Mesodermal cell (in vitro differentiated cells): ENCODE measurements at regions not wholly inside any gene's neighbourhood (a gene's known extent, or its start where the extent isn't known, plus 50 kb on each side); places are given as distances from the start of the nearest gene placed in this dataset.

Experiments
- H3K27ac ChIP-seq: 2 replicates; pipeline ENCODE4 v1.7.0; 2013; ENCODE audit warnings: mild to moderate bottlenecking, low read depth, low read length, moderate library complexity; ENCODE audit not compliant: severe bottlenecking
- H3K36me3 ChIP-seq: 2 replicates; pipeline ENCODE4 v1.7.1; 2013; ENCODE audit warnings: mild to moderate bottlenecking, low read length, moderate library complexity; ENCODE audit not compliant: control insufficient read depth, insufficient read depth
- H3K4me1 ChIP-seq: one replicate; pipeline ENCODE4 v1.7.1; 2013; ENCODE audit warnings: mild to moderate bottlenecking, low read length; ENCODE audit not compliant: insufficient read depth, control insufficient read depth, poor library complexity, severe bottlenecking
- H3K4me3 ChIP-seq: 2 replicates; pipeline ENCODE4 v1.7.0; 2013; ENCODE audit warnings: low read length, control low read depth, mild to moderate bottlenecking; ENCODE audit not compliant: insufficient read depth, poor library complexity, severe bottlenecking; ENCODE audit errors: extremely low read depth
- H3K9me3 ChIP-seq: 2 replicates; pipeline ENCODE4 v1.7.1; 2013; ENCODE audit warnings: mild to moderate bottlenecking, low read length, moderate library complexity; ENCODE audit not compliant: control insufficient read depth
- WGBS, 2 experiments: methylation state at CpG; one replicate each; pipeline ENCODE4 v1.1.5; 2013; ENCODE audit warnings: missing lambda C conversion rate in 2 of 2; ENCODE audit not compliant: insufficient coverage in 2 of 2; 5-methylcytosine and 5-hydroxymethylcytosine counted together

- Histone ChIP-seq H3K9me3 (no peaks in the 10 kb centered on the region), H3K36me3 (no peaks in the 10 kb centered on the region), H3K4me3 (no peak overlapping the region), H3K27ac (no peak overlapping the region), H3K4me1 (no peaks in the 10 kb centered on the region)
- 32 to 43% methylated on average over 2 of the region's 6 CpGs for WGBS, 2 experiments
These were observed 195.5 kb upstream of the PRNP start for GRCh38 chr20:4490606-4491280.

GRCh38 chr20:4490045-4490444, 196.2 kb upstream of the PRNP start:
- H3K27ac ChIP-seq = no peak overlapping the region
- 88 to 94% methylated on average over 3 of the region's 3 CpGs for WGBS, 2 experiments

GRCh38 chr20:4488407-4489339, 197.6 kb upstream of the PRNP start:
- H3K4me1 ChIP-seq = no peaks in the 10 kb centered on the region
- no peaks in the 10 kb centered on the region for H3K9me3 ChIP-seq
- H3K4me3 ChIP-seq = no peak overlapping the region
- WGBS, 2 experiments = 89 to 97% methylated on average over 3 of the region's 9 CpGs
- no peak overlapping the region for H3K27ac ChIP-seq
- no peaks in the 10 kb centered on the region for H3K36me3 ChIP-seq

More at GRCh38 chr20:4490045-4490444, 196.2 kb upstream of the PRNP start:
- no peaks in the 10 kb centered on the region for H3K9me3 ChIP-seq
- H3K4me3 ChIP-seq = no peak overlapping the region
- H3K36me3 ChIP-seq = no peaks in the 10 kb centered on the region
- no peaks in the 10 kb centered on the region for H3K4me1 ChIP-seq

- no peak overlapping the region for H3K4me3 ChIP-seq
- WGBS, 2 experiments = 84 to 90% methylated on average over 4 to 5 of the region's 5 CpGs
These were observed 201.8 kb upstream of the PRNP start for GRCh38 chr20:4484379-4484997.

GRCh38 chr20:4483961-4484360, 202.3 kb upstream of the PRNP start:
- H3K9me3 ChIP-seq = no peaks in the 10 kb centered on the region
- no peaks in the 10 kb centered on the region for H3K4me1 ChIP-seq
- no peaks in the 10 kb centered on the region for H3K36me3 ChIP-seq
- H3K27ac ChIP-seq = no peak overlapping the region
- H3K4me3 ChIP-seq = no peak overlapping the region

More at GRCh38 chr20:4484379-4484997, 201.8 kb upstream of the PRNP start:
- Histone ChIP-seq H3K4me1 (no peaks in the 10 kb centered on the region), H3K36me3 (no peaks in the 10 kb centered on the region), H3K9me3 (no peaks in the 10 kb centered on the region), H3K27ac (no peak overlapping the region)

GRCh38 chr20:4483486-4483885, 202.8 kb upstream of the PRNP start:
- no peak overlapping the region for H3K27ac ChIP-seq
- WGBS, 2 experiments = 60 to 83% methylated on average over 1 to 2 of the region's 2 CpGs
- no peaks in the 10 kb centered on the region for H3K36me3 ChIP-seq
- no peak overlapping the region for H3K4me3 ChIP-seq
- no peaks in the 10 kb centered on the region for H3K4me1 ChIP-seq
- no peaks in the 10 kb centered on the region for H3K9me3 ChIP-seq

- no peaks in the 10 kb centered on the region for H3K36me3 ChIP-seq
- 80 to 83% methylated on average over 1 of the region's 3 CpGs for WGBS, 2 experiments
- H3K4me1 ChIP-seq = no peaks in the 10 kb centered on the region
- no peak overlapping the region for H3K27ac ChIP-seq
- H3K9me3 ChIP-seq = no peaks in the 10 kb centered on the region
- no peak overlapping the region for H3K4me3 ChIP-seq
These were observed 206.2 kb upstream of the PRNP start for GRCh38 chr20:4480104-4480503.

GRCh38 chr20:4476903-4477500, 209.3 kb upstream of the PRNP start:
- WGBS, 2 experiments = 83 to 100% methylated on average over 3 of the region's 4 CpGs
- H3K36me3 ChIP-seq = no peaks in the 10 kb centered on the region
- H3K9me3 ChIP-seq = no peaks in the 10 kb centered on the region
- no peak overlapping the region for H3K27ac ChIP-seq
- H3K4me3 ChIP-seq = no peak overlapping the region
- H3K4me1 ChIP-seq = peaks cover 3% of the 10 kb centered on the region

GRCh38 chr20:4472906-4473305, 213.3 kb upstream of the PRNP start:
- Histone ChIP-seq H3K27ac (no peak overlapping the region), H3K36me3 (no peaks in the 10 kb centered on the region), H3K4me1 (peaks cover 8% of the 10 kb centered on the region), H3K9me3 (no peaks in the 10 kb centered on the region), H3K4me3 (no peak overlapping the region)
- WGBS, 2 experiments = 83 to 93% methylated on average over 2 of the region's 2 CpGs

- Histone ChIP-seq H3K36me3 (no peaks in the 10 kb centered on the region), H3K27ac (no peak overlapping the region), H3K9me3 (no peaks in the 10 kb centered on the region), H3K4me3 (no peak overlapping the region), H3K4me1 (peaks cover 8% of the 10 kb centered on the region)
- WGBS, 2 experiments = 86 to 94% methylated on average over 3 of the region's 4 CpGs
These were observed 215.0 kb upstream of the PRNP start for GRCh38 chr20:4471221-4471620.
